ENCODE measurements at regions not wholly inside any gene's neighbourhood (a gene's known extent, or its start where the extent isn't known, plus 50 kb on each side); places are given as distances from the start of the nearest gene placed in this dataset.
A peak's percentile ranks its signal among the peaks of the same experiment; 100 is the strongest.

- Histone ChIP-seq H3K4me3 (ENCODE audit: insufficient read depth, low read length) (peak overlapping the region; percentile 25), H3K36me3 (ENCODE audit: insufficient read depth, low read length) (peaks cover 35% of the 10 kb centered on the region), H3K4me1 (ENCODE audit: insufficient read depth, low read length) (peaks cover 34% of the 10 kb centered on the region), H3K9me3 (ENCODE audit: low read depth, low read length) (no peaks in the 10 kb centered on the region), H2AFZ (ENCODE audit: low read length) (no peak overlapping the region), H3K27me3 (ENCODE audit: insufficient read depth, low read length) (peaks cover 5% of the 10 kb centered on the region), H3K27ac (ENCODE audit: low read depth, low read length) (no peak overlapping the region), H3K79me2 (ENCODE audit: insufficient read depth, low read length) (peaks cover 71% of the 10 kb centered on the region), H3K4me2 (ENCODE audit: insufficient read depth, low read length) (peak overlapping the region; percentile 43), H4K20me1 (ENCODE audit: insufficient read depth, low read length) (no peaks in the 10 kb centered on the region)
- TF ChIP-seq CTCF (IDR thresholded peaks at IDR 0.05; ENCODE audit: extremely low read depth, low read depth, low read length), result no peak
- DNase-seq (ENCODE audit: insufficient read length, low spot score, missing footprints), result no peak
Measured at GRCh38 chrX:45847961-45848360, 647.3 kb upstream of the DIPK2B start.

GRCh38 chrX:45846328-45846727, 645.7 kb upstream of the DIPK2B start:
- Histone ChIP-seq H3K79me2 (ENCODE audit: insufficient read depth, low read length) (peaks cover 87% of the 10 kb centered on the region), H3K36me3 (ENCODE audit: insufficient read depth, low read length) (peaks cover 35% of the 10 kb centered on the region), H3K9me3 (ENCODE audit: low read depth, low read length) (no peaks in the 10 kb centered on the region), H2AFZ (ENCODE audit: low read length) (no peak overlapping the region), H4K20me1 (ENCODE audit: insufficient read depth, low read length) (no peaks in the 10 kb centered on the region), H3K27ac (ENCODE audit: low read depth, low read length) (no peak overlapping the region), H3K4me3 (ENCODE audit: insufficient read depth, low read length) (no peak overlapping the region), H3K4me2 (ENCODE audit: insufficient read depth, low read length) (no peak overlapping the region), H3K4me1 (ENCODE audit: insufficient read depth, low read length) (peaks cover 42% of the 10 kb centered on the region), H3K27me3 (ENCODE audit: insufficient read depth, low read length) (peaks cover 7% of the 10 kb centered on the region)
- no peak for TF ChIP-seq CTCF (IDR thresholded peaks at IDR 0.05; ENCODE audit: extremely low read depth, low read depth, low read length)
- DNase-seq (ENCODE audit: insufficient read length, low spot score, missing footprints), result no peak

GRCh38 chrX:45845142-45845541, 644.5 kb upstream of the DIPK2B start:
- Histone ChIP-seq H4K20me1 (ENCODE audit: insufficient read depth, low read length) (no peaks in the 10 kb centered on the region), H3K79me2 (ENCODE audit: insufficient read depth, low read length) (peaks cover 84% of the 10 kb centered on the region)
- TF ChIP-seq CTCF (IDR thresholded peaks at IDR 0.05; ENCODE audit: extremely low read depth, low read depth, low read length), result no peak

GRCh38 chrX:45843518-45843917, 642.8 kb upstream of the DIPK2B start:
- Histone ChIP-seq H3K9me3 (ENCODE audit: low read depth, low read length) (no peaks in the 10 kb centered on the region), H3K79me2 (ENCODE audit: insufficient read depth, low read length) (peaks cover 77% of the 10 kb centered on the region), H4K20me1 (ENCODE audit: insufficient read depth, low read length) (no peaks in the 10 kb centered on the region), H3K36me3 (ENCODE audit: insufficient read depth, low read length) (peaks cover 31% of the 10 kb centered on the region), H3K4me2 (ENCODE audit: insufficient read depth, low read length) (no peak overlapping the region), H3K4me1 (ENCODE audit: insufficient read depth, low read length) (peaks cover 43% of the 10 kb centered on the region), H3K4me3 (ENCODE audit: insufficient read depth, low read length) (no peak overlapping the region), H2AFZ (ENCODE audit: low read length) (no peak overlapping the region), H3K27ac (ENCODE audit: low read depth, low read length) (no peak overlapping the region), H3K27me3 (ENCODE audit: insufficient read depth, low read length) (peaks cover 8% of the 10 kb centered on the region)
- DNase-seq (ENCODE audit: insufficient read length, low spot score, missing footprints), result no peak
- TF ChIP-seq CTCF (IDR thresholded peaks at IDR 0.05; ENCODE audit: extremely low read depth, low read depth, low read length), result no peak

More at GRCh38 chrX:45845142-45845541, 644.5 kb upstream of the DIPK2B start:
- Histone ChIP-seq H3K27ac (ENCODE audit: low read depth, low read length) (no peak overlapping the region), H3K36me3 (ENCODE audit: insufficient read depth, low read length) (peaks cover 35% of the 10 kb centered on the region), H3K27me3 (ENCODE audit: insufficient read depth, low read length) (peaks cover 12% of the 10 kb centered on the region), H3K4me1 (ENCODE audit: insufficient read depth, low read length) (peaks cover 50% of the 10 kb centered on the region), H3K4me3 (ENCODE audit: insufficient read depth, low read length) (no peak overlapping the region), H3K9me3 (ENCODE audit: low read depth, low read length) (no peaks in the 10 kb centered on the region), H2AFZ (ENCODE audit: low read length) (no peak overlapping the region), H3K4me2 (ENCODE audit: insufficient read depth, low read length) (no peak overlapping the region)
- no peak for DNase-seq (ENCODE audit: insufficient read length, low spot score, missing footprints)
